ENCODE measurements at regions not wholly inside any gene's neighbourhood (a gene's known extent, or its start where the extent isn't known, plus 50 kb on each side); places are given as distances from the start of the nearest gene placed in this dataset.

GRCh38 chr22:48710410-48710809, 1117.3 kb downstream of the BRD1 start:
- TF ChIP-seq CTCF (IDR thresholded peaks at IDR 0.05 in 8 of 11, conservative IDR thresholded peaks at IDR 0.05 in 3 of 11) (no peak), POLR2AphosphoS5 (IDR thresholded peaks at IDR 0.05) (no peak), POLR2A (IDR thresholded peaks at IDR 0.05) (no peak)

Measured in spleen (tissue), 7 donors.